ENCODE measurements at regions not wholly inside any gene's neighbourhood (a gene's known extent, or its start where the extent isn't known, plus 50 kb on each side); places are given as distances from the start of the nearest gene placed in this dataset.

DNA sequence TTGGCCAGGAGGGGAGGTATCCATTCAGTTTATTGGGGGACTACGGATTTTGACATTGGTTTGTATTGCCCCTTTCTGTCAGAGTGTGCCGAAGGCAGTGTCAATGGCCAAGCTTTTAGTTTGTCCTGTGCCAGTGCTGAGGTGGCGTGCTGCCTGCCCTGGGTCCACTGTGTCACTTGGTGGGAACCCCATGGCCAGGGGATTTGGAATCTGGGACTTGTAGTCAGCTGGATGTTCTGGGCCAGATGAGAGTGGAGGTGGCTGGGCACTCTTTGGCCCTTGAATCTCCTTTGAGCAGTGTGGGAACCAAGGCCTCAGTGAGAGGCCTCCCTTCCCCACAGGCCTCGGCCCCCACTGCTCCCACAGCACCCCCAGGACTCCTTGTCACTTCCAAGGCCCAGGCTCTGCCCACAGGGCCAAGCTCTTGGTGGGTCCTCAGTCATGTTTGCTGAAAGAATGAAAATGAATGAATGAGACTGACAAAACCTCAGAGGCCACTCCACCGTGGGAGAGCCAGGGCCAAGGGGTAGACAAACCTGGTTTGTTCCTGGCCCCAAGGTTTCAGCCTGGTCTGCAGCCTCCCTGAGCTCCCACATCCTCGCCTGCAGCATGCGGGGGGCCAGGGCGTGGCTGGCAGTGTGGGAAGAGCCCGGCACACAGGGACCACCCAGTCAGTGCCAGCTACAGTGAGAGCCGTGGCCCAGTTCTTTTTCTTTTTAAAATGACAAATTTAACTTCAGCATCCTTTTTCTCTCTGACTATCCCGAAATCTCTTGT, 412.2 kb downstream of the MATN1 start (continued):
- TF ChIP-seq, protein P1, sequence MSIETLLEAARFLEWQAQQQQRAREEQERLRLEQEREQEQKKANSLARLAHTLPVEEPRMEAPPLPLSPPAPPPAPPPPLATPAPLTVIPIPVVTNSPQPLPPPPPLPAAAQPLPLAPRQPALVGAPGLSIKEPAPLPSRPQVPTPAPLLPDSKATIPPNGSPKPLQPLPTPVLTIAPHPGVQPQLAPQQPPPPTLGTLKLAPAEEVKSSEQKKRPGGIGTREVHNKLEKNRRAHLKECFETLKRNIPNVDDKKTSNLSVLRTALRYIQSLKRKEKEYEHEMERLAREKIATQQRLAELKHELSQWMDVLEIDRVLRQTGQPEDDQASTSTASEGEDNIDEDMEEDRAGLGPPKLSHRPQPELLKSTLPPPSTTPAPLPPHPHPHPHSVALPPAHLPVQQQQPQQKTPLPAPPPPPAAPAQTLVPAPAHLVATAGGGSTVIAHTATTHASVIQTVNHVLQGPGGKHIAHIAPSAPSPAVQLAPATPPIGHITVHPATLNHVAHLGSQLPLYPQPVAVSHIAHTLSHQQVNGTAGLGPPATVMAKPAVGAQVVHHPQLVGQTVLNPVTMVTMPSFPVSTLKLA (IDR thresholded peaks at IDR 0.05) = no peak
- TF ChIP-seq JDP2 (CRISPR knock-in tag; IDR thresholded peaks at IDR 0.05; ENCODE audit: borderline replicate concordance) (no peak), HNRNPLL (IDR thresholded peaks at IDR 0.05; ENCODE audit: low read depth, low read length, poor library complexity, severe bottlenecking) (no peak), TSC22D2 (CRISPR knock-in tag; IDR thresholded peaks at IDR 0.05; ENCODE audit: borderline replicate concordance) (no peak)

DNA sequence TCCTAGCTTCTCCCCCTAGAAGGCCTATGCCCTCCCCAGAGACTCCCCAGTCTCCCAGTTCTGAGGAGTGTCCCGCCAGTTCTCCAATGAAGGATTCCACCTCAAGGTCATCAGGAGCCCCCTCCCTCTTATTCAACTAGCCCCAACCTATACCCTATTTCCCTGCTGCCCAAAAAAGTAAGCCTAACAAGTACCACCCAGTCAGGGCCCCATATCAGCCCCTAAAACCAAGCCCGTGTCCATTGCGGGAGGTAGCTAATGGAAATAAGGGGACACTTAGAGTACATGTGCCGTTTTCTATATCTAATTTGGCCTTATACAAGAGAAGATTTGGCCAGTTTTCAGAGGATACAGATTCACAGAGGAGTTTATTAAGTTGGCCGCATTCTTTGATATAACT, 416.2 kb downstream of the MATN1 start:
- FAIRE-seq (no peak), ATAC-seq (no peak), DNase-seq (ENCODE audit: low spot score) (no peak)
- POLR2A ChIA-PET = no interaction called here
- H3K9ac ChIP-seq (ENCODE audit: insufficient read depth, low read depth, low read length) = no peak overlapping the region
- H3K4me3 ChIP-seq (replicated peaks in 1 of 3; ENCODE audit: insufficient read depth in 1 of 3, low read depth in 2 of 3, low read length in 3 of 3) = no peak overlapping the region
- no peaks in the 10 kb centered on the region for H3K79me2 ChIP-seq (ENCODE audit: insufficient read depth, low read length)
- in situ Hi-C loops (cut with HindIII; ENCODE audit: extremely low pct_ligation_motif_present, low pct_unique_long_range_greater_than_20kb) (no loop called here), intact Hi-C loops (cut with micrococcal nuclease; ENCODE audit: unreplicated experiment) (no loop called here)
- H2AFZ ChIP-seq (ENCODE audit: low read length) = no peak overlapping the region
- CTCF ChIA-PET (ENCODE audit: low intra/inter-chr PET ratio, low total read pairs) = no interaction called here
- BruUV-seq (replicated peaks) = no TSS peak
- WGBS (ENCODE audit: low lambda C conversion rate) = 15% methylated on average over 5 of the region's 5 CpGs
- no peaks in the 10 kb centered on the region for H3K36me3 ChIP-seq (replicated peaks in 1 of 2; ENCODE audit: control insufficient read depth in 1 of 2, insufficient read depth in 2 of 2, low read length in 2 of 2)
- H3K9me3 ChIP-seq (ENCODE audit: low read length) = no peaks in the 10 kb centered on the region
- no peaks in the 10 kb centered on the region; a peak in 1 of 5 replicates for H3K27me3 ChIP-seq (ENCODE audit: control insufficient read depth in 1 of 2, insufficient read depth in 2 of 2, low read length in 2 of 2)
- H4K20me1 ChIP-seq (ENCODE audit: insufficient read depth, low read length) = no peaks in the 10 kb centered on the region
- H3K4me2 ChIP-seq (ENCODE audit: low read depth, low read length) = no peak overlapping the region
- H3K4me1 ChIP-seq (ENCODE audit: insufficient read depth, low read length) = no peaks in the 10 kb centered on the region
- H3K27ac ChIP-seq (ENCODE audit: extremely low read length, insufficient read depth, low read length) = no peak overlapping the region
- TF ChIP-seq KLF9 (CRISPR knock-in tag; IDR thresholded peaks at IDR 0.05; ENCODE audit: low read depth) (no peak), ZFP82 (CRISPR knock-in tag; IDR thresholded peaks at IDR 0.05; ENCODE audit: borderline replicate concordance) (no peak), ZNF160 (CRISPR knock-in tag; IDR thresholded peaks at IDR 0.05) (no peak), CHD2 (IDR thresholded peaks at IDR 0.05; ENCODE audit: low read depth, low read length) (no peak), ETV6 (CRISPR knock-in tag; conservative IDR thresholded peaks at IDR 0.05) (no peak), MXI1 (IDR thresholded peaks at IDR 0.05; ENCODE audit: borderline replicate concordance, low read depth, low read length) (no peak), ZNF138 (CRISPR knock-in tag; IDR thresholded peaks at IDR 0.05; ENCODE audit: low read depth) (no peak)
- TF ChIP-seq, protein P2, sequence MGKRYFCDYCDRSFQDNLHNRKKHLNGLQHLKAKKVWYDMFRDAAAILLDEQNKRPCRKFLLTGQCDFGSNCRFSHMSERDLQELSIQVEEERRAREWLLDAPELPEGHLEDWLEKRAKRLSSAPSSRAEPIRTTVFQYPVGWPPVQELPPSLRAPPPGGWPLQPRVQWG (CRISPR knock-in tag; IDR thresholded peaks at IDR 0.05; ENCODE audit: borderline replicate concordance, low read depth) = no peak
- TF ChIP-seq, protein P3, sequence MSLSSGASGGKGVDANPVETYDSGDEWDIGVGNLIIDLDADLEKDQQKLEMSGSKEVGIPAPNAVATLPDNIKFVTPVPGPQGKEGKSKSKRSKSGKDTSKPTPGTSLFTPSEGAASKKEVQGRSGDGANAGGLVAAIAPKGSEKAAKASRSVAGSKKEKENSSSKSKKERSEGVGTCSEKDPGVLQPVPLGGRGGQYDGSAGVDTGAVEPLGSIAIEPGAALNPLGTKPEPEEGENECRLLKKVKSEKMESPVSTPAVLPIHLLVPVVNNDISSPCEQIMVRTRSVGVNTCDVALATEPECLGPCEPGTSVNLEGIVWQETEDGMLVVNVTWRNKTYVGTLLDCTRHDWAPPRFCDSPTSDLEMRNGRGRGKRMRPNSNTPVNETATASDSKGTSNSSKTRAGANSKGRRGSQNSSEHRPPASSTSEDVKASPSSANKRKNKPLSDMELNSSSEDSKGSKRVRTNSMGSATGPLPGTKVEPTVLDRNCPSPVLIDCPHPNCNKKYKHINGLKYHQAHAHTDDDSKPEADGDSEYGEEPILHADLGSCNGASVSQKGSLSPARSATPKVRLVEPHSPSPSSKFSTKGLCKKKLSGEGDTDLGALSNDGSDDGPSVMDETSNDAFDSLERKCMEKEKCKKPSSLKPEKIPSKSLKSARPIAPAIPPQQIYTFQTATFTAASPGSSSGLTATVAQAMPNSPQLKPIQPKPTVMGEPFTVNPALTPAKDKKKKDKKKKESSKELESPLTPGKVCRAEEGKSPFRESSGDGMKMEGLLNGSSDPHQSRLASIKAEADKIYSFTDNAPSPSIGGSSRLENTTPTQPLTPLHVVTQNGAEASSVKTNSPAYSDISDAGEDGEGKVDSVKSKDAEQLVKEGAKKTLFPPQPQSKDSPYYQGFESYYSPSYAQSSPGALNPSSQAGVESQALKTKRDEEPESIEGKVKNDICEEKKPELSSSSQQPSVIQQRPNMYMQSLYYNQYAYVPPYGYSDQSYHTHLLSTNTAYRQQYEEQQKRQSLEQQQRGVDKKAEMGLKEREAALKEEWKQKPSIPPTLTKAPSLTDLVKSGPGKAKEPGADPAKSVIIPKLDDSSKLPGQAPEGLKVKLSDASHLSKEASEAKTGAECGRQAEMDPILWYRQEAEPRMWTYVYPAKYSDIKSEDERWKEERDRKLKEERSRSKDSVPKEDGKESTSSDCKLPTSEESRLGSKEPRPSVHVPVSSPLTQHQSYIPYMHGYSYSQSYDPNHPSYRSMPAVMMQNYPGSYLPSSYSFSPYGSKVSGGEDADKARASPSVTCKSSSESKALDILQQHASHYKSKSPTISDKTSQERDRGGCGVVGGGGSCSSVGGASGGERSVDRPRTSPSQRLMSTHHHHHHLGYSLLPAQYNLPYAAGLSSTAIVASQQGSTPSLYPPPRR (CRISPR knock-in tag; IDR thresholded peaks at IDR 0.05; ENCODE audit: borderline replicate concordance) = no peak
- TF ChIP-seq, protein P4, sequence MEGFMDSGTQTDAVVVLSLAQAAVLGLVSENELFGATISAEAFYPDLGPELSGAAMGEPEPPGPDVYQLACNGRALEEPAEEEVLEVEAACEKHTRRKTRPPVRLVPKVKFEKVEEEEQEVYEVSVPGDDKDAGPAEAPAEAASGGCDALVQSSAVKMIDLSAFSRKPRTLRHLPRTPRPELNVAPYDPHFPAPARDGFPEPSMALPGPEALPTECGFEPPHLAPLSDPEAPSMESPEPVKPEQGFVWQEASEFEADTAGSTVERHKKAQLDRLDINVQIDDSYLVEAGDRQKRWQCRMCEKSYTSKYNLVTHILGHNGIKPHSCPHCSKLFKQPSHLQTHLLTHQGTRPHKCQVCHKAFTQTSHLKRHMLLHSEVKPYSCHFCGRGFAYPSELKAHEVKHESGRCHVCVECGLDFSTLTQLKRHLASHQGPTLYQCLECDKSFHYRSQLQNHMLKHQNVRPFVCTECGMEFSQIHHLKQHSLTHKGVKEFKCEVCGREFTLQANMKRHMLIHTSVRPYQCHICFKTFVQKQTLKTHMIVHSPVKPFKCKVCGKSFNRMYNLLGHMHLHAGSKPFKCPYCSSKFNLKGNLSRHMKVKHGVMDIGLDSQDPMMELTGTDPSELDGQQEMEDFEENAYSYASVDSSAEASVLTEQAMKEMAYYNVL (CRISPR knock-in tag; IDR thresholded peaks at IDR 0.05; ENCODE audit: borderline replicate concordance) = no peak
